HCT116 (cell line): ENCODE measurements at regions not wholly inside any gene's neighbourhood (a gene's known extent, or its start where the extent isn't known, plus 50 kb on each side); places are given as distances from the start of the nearest gene placed in this dataset.

Experiments used
- ATAC-seq: fragments of 200-7000 bp; cut with Tn5 transposase; 2 replicates; pipeline ENCODE4 v1.9.1; 2020; ENCODE audit warnings: mild to moderate bottlenecking, moderate library complexity
- BruUV-seq: library from RNA; stranded (reverse); fragments of 400-500 nt; replicated peaks from 2 replicates; lab custom pipeline; 2021; lab: Mats Ljungman, UMichigan
- CTCF ChIA-PET: fragments of 300-600 bp; sonication (Branson Sonifier 250); formaldehyde crosslinking; loops from one replicate; lab custom pipeline; 2021; ENCODE audit warnings: antibody characterized with exemption; lab: Charles Lee
- POLR2A ChIA-PET: fragments of 300-600, 350-600 bp; sonication (Branson Sonifier 250); formaldehyde crosslinking; loops from one replicate; lab custom pipeline; 2021; ENCODE audit warnings: antibody characterized with exemption; lab: Charles Lee
- RAD21 ChIA-PET, 2 experiments: fragments of 300-600 bp; sonication (Branson Sonifier 250); formaldehyde crosslinking; loops; one replicate each; lab custom pipeline; 2023; ENCODE audit warnings: low total read pairs in 2 of 2; ENCODE audit not compliant: uncharacterized antibody in 2 of 2, unreplicated experiment in 2 of 2, low non-redundant PET in 1 of 2; lab: Charles Lee
- DNase-seq: peaks from one replicate; pipeline ENCODE4 v3.0.0-alpha.2; 2010; ENCODE audit warnings: low read depth, low spot score
- H2AFZ ChIP-seq: fragments of 200-600 bp; shearing (Covaris generic), sonication (generic); 2 replicates; pipeline ENCODE4 v1.6.1; 2017; ENCODE audit warnings: low read depth, mixed run types, mixed read lengths, antibody characterized with exemption, low read length; ENCODE audit not compliant: poor library complexity, severe bottlenecking
- H3K27ac ChIP-seq: 2 replicates; pipeline ENCODE4 v1.5.1; 2012; ENCODE audit warnings: low read depth, low read length
- H3K27me3 ChIP-seq: fragments of 200-600 bp; sonication (generic); 2 replicates; pipeline ENCODE4 v1.6.1; 2016; ENCODE audit warnings: mixed run types, low read length, mixed read lengths; ENCODE audit not compliant: insufficient read depth
- H3K36me3 ChIP-seq, 2 experiments: fragments of 200-500 bp in 1 of 2; fragments of 200-600 bp in 1 of 2; sonication (Bioruptor generic) in 1 of 2; sonication (generic) in 1 of 2; 2 replicates each; pipeline versions ENCODE4 v1.5.1 to v1.6.1; 2014 to 2016; ENCODE audit warnings: low read length in 2 of 2, inconsistent platforms in 1 of 2, mixed read lengths in 1 of 2, mixed run types in 1 of 2; ENCODE audit not compliant: insufficient read depth in 2 of 2, control insufficient read depth in 1 of 2
- H3K4me1 ChIP-seq, 2 experiments: fragments of 200-600 bp in 1 of 2; sonication (generic) in 1 of 2; 2 replicates each; pipeline versions ENCODE4 v1.5.1 to v1.6.1; 2012 to 2017; ENCODE audit warnings: low read length in 2 of 2, inconsistent platforms in 1 of 2, mild to moderate bottlenecking in 1 of 2, mixed read lengths in 1 of 2, mixed run types in 1 of 2, moderate library complexity in 1 of 2; ENCODE audit not compliant: insufficient read depth in 2 of 2, control insufficient read depth in 1 of 2
- H3K4me2 ChIP-seq: fragments of 200-600 bp; sonication (generic); 2 replicates; pipeline ENCODE4 v1.6.1; 2017; ENCODE audit warnings: mixed run types, low read length, mixed read lengths
- H3K4me3 ChIP-seq, 2 experiments: fragments of 200-600 bp in 1 of 2; sonication (generic) in 1 of 2; replicated peaks in 1 of 2; 2 replicates each; pipeline ENCODE4 v1.5.1; 2011 to 2016; ENCODE audit warnings: low read length in 2 of 2, control low read depth in 1 of 2, low read depth in 1 of 2, mild to moderate bottlenecking in 1 of 2, mixed read lengths in 1 of 2, mixed run types in 1 of 2
- H3K79me2 ChIP-seq: fragments of 200-600 bp; sonication (generic); 2 replicates; pipeline ENCODE4 v1.6.1; 2017; ENCODE audit warnings: mild to moderate bottlenecking, mixed run types, low read length, moderate library complexity, mixed read lengths; ENCODE audit not compliant: insufficient read depth
- H3K9ac ChIP-seq: fragments of 200-600 bp; sonication (generic); 2 replicates; pipeline ENCODE4 v1.6.1; 2016; ENCODE audit warnings: low read length, mixed read lengths
- H3K9me2 ChIP-seq: fragments of 200-600 bp; sonication (generic), shearing (Covaris generic); 2 replicates; pipeline ENCODE4 v1.6.1; 2017; ENCODE audit warnings: mixed run types, mild to moderate bottlenecking, moderate library complexity; ENCODE audit not compliant: insufficient read depth
- H3K9me3 ChIP-seq, 2 experiments: fragments of 200-500 bp in 1 of 2; fragments of 200-600 bp in 1 of 2; sonication (Bioruptor generic) in 1 of 2; sonication (generic) in 1 of 2; 2 replicates each; pipeline ENCODE4 v1.6.1; 2014 to 2017; ENCODE audit warnings: low read length in 2 of 2, mixed read lengths in 2 of 2, inconsistent platforms in 1 of 2, low read depth in 1 of 2, mild to moderate bottlenecking in 1 of 2, mixed run types in 1 of 2, moderate library complexity in 1 of 2; ENCODE audit not compliant: control insufficient read depth in 1 of 2, insufficient read depth in 1 of 2
- H4K20me1 ChIP-seq: fragments of 200-600 bp; sonication (generic), shearing (Covaris generic); 2 replicates; pipeline ENCODE4 v1.6.1; 2017; ENCODE audit warnings: mixed run types, mild to moderate bottlenecking, moderate library complexity; ENCODE audit not compliant: insufficient read depth
- CEBPB ChIP-seq: IDR thresholded peaks from 2 replicates; pipeline ENCODE4 v1.6.1; 2012; ENCODE audit warnings: low read depth
- EGR1 ChIP-seq: IDR thresholded peaks from 2 replicates; pipeline ENCODE4 v1.6.1; 2012; ENCODE audit warnings: low read depth
- EZH2phosphoT487 ChIP-seq: fragments of 200-600 bp; IDR thresholded peaks from 2 replicates; pipeline ENCODE4 v1.6.1; 2018; ENCODE audit warnings: antibody characterized with exemption, borderline replicate concordance
- FOSL1 ChIP-seq: IDR thresholded peaks from 2 replicates; pipeline ENCODE4 v1.6.1; 2012; ENCODE audit warnings: low read depth
- JUND ChIP-seq: IDR thresholded peaks from 2 replicates; pipeline ENCODE4 v1.6.1; 2012
- POLR2A ChIP-seq: IDR thresholded peaks from 2 replicates; pipeline ENCODE4 v1.7.0; 2011; ENCODE audit warnings: borderline replicate concordance; ENCODE audit not compliant: insufficient read depth, insufficient read length; ENCODE audit errors: extremely low read depth
- POLR2AphosphoS5 ChIP-seq: IDR thresholded peaks from 2 replicates; pipeline ENCODE4 v1.6.1; 2011; ENCODE audit warnings: mild to moderate bottlenecking, low read depth, low read length, moderate library complexity
- RAD21 ChIP-seq: IDR thresholded peaks from 2 replicates; pipeline ENCODE4 v1.6.1; 2012; ENCODE audit warnings: low read depth, mild to moderate bottlenecking
- SP1 ChIP-seq: IDR thresholded peaks from 2 replicates; pipeline ENCODE4 v1.6.1; 2012; ENCODE audit warnings: low read depth
- SRF ChIP-seq: IDR thresholded peaks from 2 replicates; pipeline ENCODE4 v1.6.1; 2012; ENCODE audit warnings: low read depth
- TCF7L2 ChIP-seq: IDR thresholded peaks from 2 replicates; pipeline ENCODE4 v1.7.0; 2011; ENCODE audit warnings: borderline replicate concordance, inconsistent platforms; ENCODE audit not compliant: insufficient read depth, insufficient read length; ENCODE audit errors: extremely low read depth
- YY1 ChIP-seq: IDR thresholded peaks from 2 replicates; pipeline ENCODE4 v1.6.1; 2011; ENCODE audit warnings: low read length, low read depth, moderate library complexity, mild to moderate bottlenecking; ENCODE audit not compliant: insufficient replicate concordance; ENCODE audit errors: extremely low read depth
- ZFX ChIP-seq: fragments of 450-650 bp; IDR thresholded peaks from 2 replicates; pipeline ENCODE4 v1.6.1; 2017
- ZNF274 ChIP-seq: fragments of 200-500 bp; sonication (Bioruptor generic); IDR thresholded peaks from 2 replicates; pipeline ENCODE4 v1.6.1; 2014; ENCODE audit warnings: mild to moderate bottlenecking, low read depth, low read length, inconsistent platforms
- intact Hi-C: fragments of 100-400 bp; cut with micrococcal nuclease; formaldehyde crosslinking; loops from 2 replicates; pipeline ENCODE4 v1.10.0; 2022
- TF ChIP-seq, protein P1 (sequence below): IDR thresholded peaks from 2 replicates; pipeline ENCODE4 v1.6.1; 2012
- TF ChIP-seq, protein P2 (sequence below): IDR thresholded peaks from 2 replicates; pipeline ENCODE4 v1.6.1; 2012
- TF ChIP-seq, protein P3 (sequence below): IDR thresholded peaks from 2 replicates; pipeline ENCODE4 v1.6.1; 2011; ENCODE audit warnings: mild to moderate bottlenecking, low read length, moderate library complexity; ENCODE audit not compliant: insufficient replicate concordance; ENCODE audit errors: extremely low read depth
- TF ChIP-seq, protein P4 (sequence below): IDR thresholded peaks from 2 replicates; pipeline ENCODE4 v1.6.1; 2012; ENCODE audit warnings: low read depth

GRCh38 chr6:144696610-144697368 is 411.7 kb downstream of the UTRN start:
- Histone ChIP-seq H4K20me1 (no peaks in the 10 kb centered on the region), H3K27me3 (no peaks in the 10 kb centered on the region), H3K36me3 (no peaks in the 10 kb centered on the region), H3K4me3 (no peak overlapping the region), H2AFZ (no peak overlapping the region), H3K9me2 (no peaks in the 10 kb centered on the region), H3K4me1 (no peaks in the 10 kb centered on the region), H3K9me3 (no peaks in the 10 kb centered on the region), H3K79me2 (no peaks in the 10 kb centered on the region), H3K27ac (no peak overlapping the region), H3K9ac (no peak overlapping the region), H3K4me2 (no peak overlapping the region)
- no peak for ATAC-seq
- ChIA-PET POLR2A (no interaction called here), CTCF (no interaction called here), RAD21 (no interaction called here)
- DNase-seq = no peak
- intact Hi-C loops = no loop called here
- no TSS peak for BruUV-seq
- no peak for TF ChIP-seq RAD21
- no peak for TF ChIP-seq TCF7L2
- no peak for TF ChIP-seq EGR1
- TF ChIP-seq FOSL1 = no peak
- no peak for TF ChIP-seq YY1
- TF ChIP-seq EZH2phosphoT487 = no peak
- TF ChIP-seq SP1 = no peak
- TF ChIP-seq SRF = no peak
- TF ChIP-seq CEBPB = no peak
- TF ChIP-seq ZNF274 = no peak
- TF ChIP-seq, protein P1, sequence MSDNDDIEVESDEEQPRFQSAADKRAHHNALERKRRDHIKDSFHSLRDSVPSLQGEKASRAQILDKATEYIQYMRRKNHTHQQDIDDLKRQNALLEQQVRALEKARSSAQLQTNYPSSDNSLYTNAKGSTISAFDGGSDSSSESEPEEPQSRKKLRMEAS = no peak
- no peak for TF ChIP-seq POLR2AphosphoS5
- TF ChIP-seq, protein P2, sequence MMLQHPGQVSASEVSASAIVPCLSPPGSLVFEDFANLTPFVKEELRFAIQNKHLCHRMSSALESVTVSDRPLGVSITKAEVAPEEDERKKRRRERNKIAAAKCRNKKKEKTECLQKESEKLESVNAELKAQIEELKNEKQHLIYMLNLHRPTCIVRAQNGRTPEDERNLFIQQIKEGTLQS = no peak
- TF ChIP-seq, protein P3, sequence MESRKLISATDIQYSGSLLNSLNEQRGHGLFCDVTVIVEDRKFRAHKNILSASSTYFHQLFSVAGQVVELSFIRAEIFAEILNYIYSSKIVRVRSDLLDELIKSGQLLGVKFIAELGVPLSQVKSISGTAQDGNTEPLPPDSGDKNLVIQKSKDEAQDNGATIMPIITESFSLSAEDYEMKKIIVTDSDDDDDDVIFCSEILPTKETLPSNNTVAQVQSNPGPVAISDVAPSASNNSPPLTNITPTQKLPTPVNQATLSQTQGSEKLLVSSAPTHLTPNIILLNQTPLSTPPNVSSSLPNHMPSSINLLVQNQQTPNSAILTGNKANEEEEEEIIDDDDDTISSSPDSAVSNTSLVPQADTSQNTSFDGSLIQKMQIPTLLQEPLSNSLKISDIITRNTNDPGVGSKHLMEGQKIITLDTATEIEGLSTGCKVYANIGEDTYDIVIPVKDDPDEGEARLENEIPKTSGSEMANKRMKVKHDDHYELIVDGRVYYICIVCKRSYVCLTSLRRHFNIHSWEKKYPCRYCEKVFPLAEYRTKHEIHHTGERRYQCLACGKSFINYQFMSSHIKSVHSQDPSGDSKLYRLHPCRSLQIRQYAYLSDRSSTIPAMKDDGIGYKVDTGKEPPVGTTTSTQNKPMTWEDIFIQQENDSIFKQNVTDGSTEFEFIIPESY = no peak
- TF ChIP-seq JUND = no peak
- TF ChIP-seq ZFX = no peak
- TF ChIP-seq POLR2A = no peak
- TF ChIP-seq, protein P4, sequence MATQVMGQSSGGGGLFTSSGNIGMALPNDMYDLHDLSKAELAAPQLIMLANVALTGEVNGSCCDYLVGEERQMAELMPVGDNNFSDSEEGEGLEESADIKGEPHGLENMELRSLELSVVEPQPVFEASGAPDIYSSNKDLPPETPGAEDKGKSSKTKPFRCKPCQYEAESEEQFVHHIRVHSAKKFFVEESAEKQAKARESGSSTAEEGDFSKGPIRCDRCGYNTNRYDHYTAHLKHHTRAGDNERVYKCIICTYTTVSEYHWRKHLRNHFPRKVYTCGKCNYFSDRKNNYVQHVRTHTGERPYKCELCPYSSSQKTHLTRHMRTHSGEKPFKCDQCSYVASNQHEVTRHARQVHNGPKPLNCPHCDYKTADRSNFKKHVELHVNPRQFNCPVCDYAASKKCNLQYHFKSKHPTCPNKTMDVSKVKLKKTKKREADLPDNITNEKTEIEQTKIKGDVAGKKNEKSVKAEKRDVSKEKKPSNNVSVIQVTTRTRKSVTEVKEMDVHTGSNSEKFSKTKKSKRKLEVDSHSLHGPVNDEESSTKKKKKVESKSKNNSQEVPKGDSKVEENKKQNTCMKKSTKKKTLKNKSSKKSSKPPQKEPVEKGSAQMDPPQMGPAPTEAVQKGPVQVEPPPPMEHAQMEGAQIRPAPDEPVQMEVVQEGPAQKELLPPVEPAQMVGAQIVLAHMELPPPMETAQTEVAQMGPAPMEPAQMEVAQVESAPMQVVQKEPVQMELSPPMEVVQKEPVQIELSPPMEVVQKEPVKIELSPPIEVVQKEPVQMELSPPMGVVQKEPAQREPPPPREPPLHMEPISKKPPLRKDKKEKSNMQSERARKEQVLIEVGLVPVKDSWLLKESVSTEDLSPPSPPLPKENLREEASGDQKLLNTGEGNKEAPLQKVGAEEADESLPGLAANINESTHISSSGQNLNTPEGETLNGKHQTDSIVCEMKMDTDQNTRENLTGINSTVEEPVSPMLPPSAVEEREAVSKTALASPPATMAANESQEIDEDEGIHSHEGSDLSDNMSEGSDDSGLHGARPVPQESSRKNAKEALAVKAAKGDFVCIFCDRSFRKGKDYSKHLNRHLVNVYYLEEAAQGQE = no peak
